ENCODE measurements at regions not wholly inside any gene's neighbourhood (a gene's known extent, or its start where the extent isn't known, plus 50 kb on each side); places are given as distances from the start of the nearest gene placed in this dataset.

- TF ChIP-seq, protein P1, sequence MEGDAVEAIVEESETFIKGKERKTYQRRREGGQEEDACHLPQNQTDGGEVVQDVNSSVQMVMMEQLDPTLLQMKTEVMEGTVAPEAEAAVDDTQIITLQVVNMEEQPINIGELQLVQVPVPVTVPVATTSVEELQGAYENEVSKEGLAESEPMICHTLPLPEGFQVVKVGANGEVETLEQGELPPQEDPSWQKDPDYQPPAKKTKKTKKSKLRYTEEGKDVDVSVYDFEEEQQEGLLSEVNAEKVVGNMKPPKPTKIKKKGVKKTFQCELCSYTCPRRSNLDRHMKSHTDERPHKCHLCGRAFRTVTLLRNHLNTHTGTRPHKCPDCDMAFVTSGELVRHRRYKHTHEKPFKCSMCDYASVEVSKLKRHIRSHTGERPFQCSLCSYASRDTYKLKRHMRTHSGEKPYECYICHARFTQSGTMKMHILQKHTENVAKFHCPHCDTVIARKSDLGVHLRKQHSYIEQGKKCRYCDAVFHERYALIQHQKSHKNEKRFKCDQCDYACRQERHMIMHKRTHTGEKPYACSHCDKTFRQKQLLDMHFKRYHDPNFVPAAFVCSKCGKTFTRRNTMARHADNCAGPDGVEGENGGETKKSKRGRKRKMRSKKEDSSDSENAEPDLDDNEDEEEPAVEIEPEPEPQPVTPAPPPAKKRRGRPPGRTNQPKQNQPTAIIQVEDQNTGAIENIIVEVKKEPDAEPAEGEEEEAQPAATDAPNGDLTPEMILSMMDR (IDR thresholded peaks at IDR 0.05): no peak
- no peak for TF ChIP-seq EZH2phosphoT487 (IDR thresholded peaks at IDR 0.05)
Measured at GRCh38 chr6:114449659-114450058, 106.8 kb upstream of the HS3ST5 start.

Measured in neural progenitor cell (in vitro differentiated cells).